ENCODE measurements at regions not wholly inside any gene's neighbourhood (a gene's known extent, or its start where the extent isn't known, plus 50 kb on each side); places are given as distances from the start of the nearest gene placed in this dataset.
"Not testable (repeated sequence)": the region's sequence is repeated elsewhere in the genome, so short reads cannot be mapped to it uniquely, and the experiment has no call there.

DNA sequence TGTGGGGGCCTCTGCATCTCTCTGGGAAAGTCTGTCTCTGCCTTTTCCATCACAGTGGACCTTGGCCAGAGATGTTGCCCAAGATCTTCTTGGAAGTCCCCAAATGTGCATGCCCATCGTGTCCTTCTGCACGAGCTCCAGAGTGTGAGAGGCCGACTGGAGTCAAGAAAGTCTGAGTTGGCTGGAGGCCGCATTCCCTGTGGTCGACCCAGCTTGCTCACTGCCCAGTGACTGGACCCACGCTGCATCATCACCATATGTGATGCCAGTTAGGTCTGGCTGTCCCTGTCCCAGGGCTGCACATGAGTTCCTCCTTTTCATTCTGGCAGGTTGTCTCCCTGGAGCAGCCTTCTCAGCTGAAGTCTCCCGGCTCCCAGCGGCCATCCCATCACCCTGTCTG is 93.8 kb downstream of the ARL4C start:
- Mint-ChIP-seq H3K27me3 (no peaks in the 10 kb centered on the region), H3K36me3 (peaks cover 13% of the 10 kb centered on the region), H3K9me3 (ENCODE audit: low read depth) (no peaks in the 10 kb centered on the region), H3K4me1 (peaks cover 72% of the 10 kb centered on the region), H3K4me3 (no peak overlapping the region), H3K27ac (peak overlapping the region; percentile 48)
- CTCF ChIA-PET = interaction anchor here (0.9 to 2.0 kb wide), 5 partner anchors 9 to 267 kb away, joined by 3 to 11 read pairs (median 3); partner anchors contain the start of gene ARL4C
- no peak for ATAC-seq
- no peak for DNase-seq

DNA sequence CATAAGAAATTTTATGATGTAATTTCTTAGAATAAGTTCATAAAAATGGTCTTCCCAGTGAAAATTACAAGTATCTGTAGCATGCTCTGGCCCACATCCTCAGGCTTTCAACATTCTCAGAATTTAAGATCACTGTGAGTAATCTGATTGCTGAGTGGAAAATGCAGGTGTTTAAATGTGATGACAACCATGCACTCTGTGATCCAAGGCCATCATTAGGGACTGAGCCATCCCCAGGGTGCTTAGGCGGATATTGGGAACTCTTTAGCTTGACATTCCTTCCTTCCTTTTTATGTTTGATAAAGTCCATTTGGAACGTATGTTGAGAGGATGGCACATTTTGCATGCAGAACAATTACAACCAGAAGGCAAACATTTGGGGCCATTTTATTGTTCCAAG is 95.5 kb downstream of the ARL4C start:
- no peaks in the 10 kb centered on the region for H3K27me3 Mint-ChIP-seq
- H3K4me3 Mint-ChIP-seq = no peak overlapping the region
- no peaks in the 10 kb centered on the region for H3K9me3 Mint-ChIP-seq (ENCODE audit: low read depth)
- peak overlapping the region; percentile 92 for H3K27ac Mint-ChIP-seq
- peak; percentile 61 for DNase-seq
- peaks cover 70% of the 10 kb centered on the region for H3K4me1 Mint-ChIP-seq
- CTCF ChIA-PET = interaction anchor here (1.1 to 2.0 kb wide), 2 partner anchors 21 to 232 kb away, joined by 3 to 6 read pairs; no protein-coding TSS in a partner anchor
- H3K36me3 Mint-ChIP-seq = peaks cover 12% of the 10 kb centered on the region
- peak; percentile 80 for ATAC-seq

GRCh38 chr2:234399451-234400246 is 97.2 kb downstream of the ARL4C start:
- Mint-ChIP-seq H3K27ac (peak overlapping the region; percentile 73), H3K27me3 (no peaks in the 10 kb centered on the region), H3K36me3 (peaks cover 13% of the 10 kb centered on the region), H3K9me3 (ENCODE audit: low read depth) (no peaks in the 10 kb centered on the region), H3K4me1 (peaks cover 60% of the 10 kb centered on the region), H3K4me3 (no peak overlapping the region)
- peak; percentile 52 for DNase-seq
- peak; percentile 32 for ATAC-seq
- CTCF ChIA-PET = interaction anchor here (0.8 to 1.3 kb wide), 3 partner anchors 14 to 27 kb away, joined by 3 read pairs; no protein-coding TSS in a partner anchor

GRCh38 chr2:234398531-234398930 is 98.3 kb downstream of the ARL4C start:
- no peaks in the 10 kb centered on the region for H3K27me3 Mint-ChIP-seq
- peaks cover 68% of the 10 kb centered on the region for H3K4me1 Mint-ChIP-seq
- DNase-seq (no peak), ATAC-seq (no peak)
- no peak overlapping the region for H3K4me3 Mint-ChIP-seq
- CTCF ChIA-PET = no interaction called here
- no peaks in the 10 kb centered on the region for H3K9me3 Mint-ChIP-seq (ENCODE audit: low read depth)
- H3K36me3 Mint-ChIP-seq = peaks cover 17% of the 10 kb centered on the region
- H3K27ac Mint-ChIP-seq = no peak overlapping the region

DNA sequence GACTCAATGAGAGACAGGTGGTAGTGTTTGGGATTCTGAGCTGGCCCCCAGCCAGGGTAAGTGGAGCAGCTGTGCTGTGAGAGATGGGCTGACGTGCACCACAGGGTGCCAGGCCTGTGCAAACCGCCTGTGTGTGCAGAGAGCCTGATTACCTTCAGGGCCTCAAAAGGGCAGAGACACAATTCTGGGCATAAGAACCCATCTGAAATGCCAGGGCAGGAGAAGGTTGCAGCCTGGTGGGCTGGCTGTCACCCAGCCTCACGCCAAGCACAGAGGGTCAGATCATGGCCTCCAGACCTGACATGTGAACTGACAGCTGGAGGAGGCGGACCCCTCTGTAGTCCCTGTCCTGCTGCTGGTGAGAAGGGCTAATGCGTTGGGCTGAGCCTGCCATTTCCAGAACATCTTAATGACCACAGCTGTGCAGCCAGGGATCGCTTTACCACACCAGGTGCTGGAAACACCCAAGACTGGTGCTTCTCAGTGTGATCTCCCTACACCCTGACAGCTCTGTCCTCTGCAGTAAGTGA is 100.9 kb downstream of the ARL4C start:
- CTCF ChIA-PET = interaction anchor here (1.3 kb wide), 1 partner anchor 102 kb away, joined by 3 read pairs; no protein-coding TSS in a partner anchor
- no peaks in the 10 kb centered on the region for H3K9me3 Mint-ChIP-seq (ENCODE audit: low read depth)
- H3K27ac Mint-ChIP-seq = no peak overlapping the region
- peaks cover 62% of the 10 kb centered on the region for H3K4me1 Mint-ChIP-seq
- DNase-seq (no peak), ATAC-seq (no peak)
- H3K4me3 Mint-ChIP-seq = no peak overlapping the region
- no peaks in the 10 kb centered on the region for H3K27me3 Mint-ChIP-seq
- H3K36me3 Mint-ChIP-seq = peaks cover 16% of the 10 kb centered on the region

- H3K27me3 Mint-ChIP-seq = no peaks in the 10 kb centered on the region
- CTCF ChIA-PET = no interaction called here
- ATAC-seq = no peak
Measured at GRCh38 chr2:234394450-234394849, 102.4 kb downstream of the ARL4C start.

GRCh38 chr2:234393354-234393753 is 103.5 kb downstream of the ARL4C start:
- CTCF ChIA-PET = interaction anchor here (1.0 to 1.8 kb wide), 4 partner anchors 19 to 53 kb away, joined by 3 to 4 read pairs (median 3); no protein-coding TSS in a partner anchor
- H3K27ac Mint-ChIP-seq = peak overlapping the region; percentile 37
- ATAC-seq = no peak
- H3K9me3 Mint-ChIP-seq (ENCODE audit: low read depth) = no peaks in the 10 kb centered on the region
- no peak for DNase-seq
- peaks cover 12% of the 10 kb centered on the region for H3K36me3 Mint-ChIP-seq
- H3K4me3 Mint-ChIP-seq = no peak overlapping the region
- H3K4me1 Mint-ChIP-seq = peaks cover 38% of the 10 kb centered on the region
- H3K27me3 Mint-ChIP-seq = no peaks in the 10 kb centered on the region

More at GRCh38 chr2:234394450-234394849, 102.4 kb downstream of the ARL4C start:
- no peaks in the 10 kb centered on the region for H3K9me3 Mint-ChIP-seq (ENCODE audit: low read depth)
- H3K4me1 Mint-ChIP-seq = peaks cover 47% of the 10 kb centered on the region
- no peak overlapping the region for H3K4me3 Mint-ChIP-seq
- DNase-seq = no peak
- H3K27ac Mint-ChIP-seq = peak overlapping the region; percentile 45
- H3K36me3 Mint-ChIP-seq = peaks cover 10% of the 10 kb centered on the region

GRCh38 chr2:234392041-234392615 is 104.8 kb downstream of the ARL4C start:
- CTCF ChIA-PET = interaction anchor here (1.0 to 1.8 kb wide), 6 partner anchors 20 to 94 kb away, joined by 3 to 4 read pairs (median 3); no protein-coding TSS in a partner anchor
- H3K36me3 Mint-ChIP-seq = peaks cover 13% of the 10 kb centered on the region
- ATAC-seq (no peak), DNase-seq (no peak)
- no peak overlapping the region for H3K4me3 Mint-ChIP-seq
- H3K27me3 Mint-ChIP-seq = no peaks in the 10 kb centered on the region
- H3K4me1 Mint-ChIP-seq = peaks cover 37% of the 10 kb centered on the region
- no peak overlapping the region for H3K27ac Mint-ChIP-seq
- H3K9me3 Mint-ChIP-seq (ENCODE audit: low read depth) = no peaks in the 10 kb centered on the region

GRCh38 chr2:234391625-234392024 is 105.3 kb downstream of the ARL4C start:
- CTCF ChIA-PET = interaction anchor here (1.1 to 1.8 kb wide), 3 partner anchors 19 to 93 kb away, joined by 3 to 4 read pairs (median 3); no protein-coding TSS in a partner anchor
- no peak for ATAC-seq

GRCh38 chr2:234389661-234390060 is 107.2 kb downstream of the ARL4C start:
- H3K36me3 Mint-ChIP-seq = peaks cover 16% of the 10 kb centered on the region
- H3K27me3 Mint-ChIP-seq; DNase-seq; ATAC-seq; H3K4me3 Mint-ChIP-seq; H3K9me3 Mint-ChIP-seq (ENCODE audit: low read depth); CTCF ChIA-PET; H3K27ac Mint-ChIP-seq: not testable (repeated sequence)
- peaks cover 31% of the 10 kb centered on the region for H3K4me1 Mint-ChIP-seq

More at GRCh38 chr2:234391625-234392024, 105.3 kb downstream of the ARL4C start:
- Mint-ChIP-seq H3K4me1 (peaks cover 37% of the 10 kb centered on the region), H3K27me3 (no peaks in the 10 kb centered on the region), H3K27ac (no peak overlapping the region), H3K9me3 (ENCODE audit: low read depth) (peaks cover 2% of the 10 kb centered on the region), H3K4me3 (no peak overlapping the region), H3K36me3 (peaks cover 14% of the 10 kb centered on the region)
- DNase-seq = no peak

GRCh38 chr2:234388591-234388990 is 108.3 kb downstream of the ARL4C start:
- CTCF ChIA-PET = no interaction called here
- Mint-ChIP-seq H3K27ac (no peak overlapping the region), H3K36me3 (peaks cover 13% of the 10 kb centered on the region), H3K4me1 (peaks cover 21% of the 10 kb centered on the region), H3K4me3 (no peak overlapping the region), H3K9me3 (ENCODE audit: low read depth) (peaks cover 2% of the 10 kb centered on the region), H3K27me3 (no peaks in the 10 kb centered on the region)
- no peak for ATAC-seq
- no peak for DNase-seq

DNA sequence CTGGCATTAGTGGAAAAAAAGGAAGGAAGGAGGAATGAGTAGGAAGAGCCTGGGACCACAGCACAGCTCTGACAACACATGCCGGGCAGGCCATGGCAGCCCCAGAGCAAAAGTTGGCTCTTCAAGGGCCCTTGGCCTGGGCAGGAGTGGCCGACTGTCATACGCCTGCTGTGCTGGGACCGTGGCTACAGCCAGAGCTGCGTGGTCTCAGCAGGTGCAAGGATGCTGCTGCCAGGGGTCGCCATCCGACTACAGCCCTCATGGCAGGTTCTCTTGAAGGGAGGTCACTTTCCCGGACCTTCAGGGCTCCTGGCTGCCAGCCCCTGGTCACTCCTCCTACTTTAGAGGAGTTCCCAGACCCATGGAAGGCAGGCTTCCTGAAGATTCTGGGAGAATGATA is 109.9 kb downstream of the ARL4C start:
- Mint-ChIP-seq H3K36me3 (peaks cover 15% of the 10 kb centered on the region), H3K9me3 (ENCODE audit: low read depth) (peaks cover 2% of the 10 kb centered on the region), H3K27ac (no peak overlapping the region), H3K4me1 (peaks cover 5% of the 10 kb centered on the region), H3K27me3 (no peaks in the 10 kb centered on the region), H3K4me3 (no peak overlapping the region)
- DNase-seq = no peak
- CTCF ChIA-PET = no interaction called here
- no peak for ATAC-seq

DNA sequence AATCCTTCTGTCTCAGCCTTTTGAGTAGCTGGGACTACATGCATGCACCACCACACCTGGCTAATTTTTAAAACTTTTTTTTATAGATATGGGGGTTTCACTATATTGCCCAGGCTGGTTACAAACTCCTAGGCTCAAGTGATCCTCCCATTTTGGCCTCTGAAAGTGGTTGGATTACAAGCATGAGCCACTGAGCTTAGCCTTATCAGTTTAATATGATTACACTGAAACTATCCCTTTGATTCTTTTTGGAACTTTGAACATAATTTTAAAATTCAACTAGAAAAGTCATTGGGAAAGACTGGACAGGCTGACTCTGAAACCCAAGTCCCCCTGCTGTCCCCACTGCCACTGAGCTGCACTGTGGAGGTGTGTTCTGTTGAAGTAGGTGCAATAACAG is 114.8 kb downstream of the ARL4C start:
- H3K4me3 Mint-ChIP-seq = no peak overlapping the region
- ATAC-seq = no peak

More for the DNA sequence above, 114.8 kb downstream of the ARL4C start:
- no peak for DNase-seq
- H3K9me3 Mint-ChIP-seq (ENCODE audit: low read depth) = peaks cover 2% of the 10 kb centered on the region
- no peaks in the 10 kb centered on the region for H3K27me3 Mint-ChIP-seq
- no peaks in the 10 kb centered on the region for H3K4me1 Mint-ChIP-seq
- CTCF ChIA-PET = interaction anchor here (1.4 to 1.6 kb wide), 2 partner anchors 10 to 21 kb away, joined by 3 to 4 read pairs; no protein-coding TSS in a partner anchor
- H3K27ac Mint-ChIP-seq = no peak overlapping the region
- H3K36me3 Mint-ChIP-seq = peaks cover 13% of the 10 kb centered on the region
